ENCODE measurements at regions not wholly inside any gene's neighbourhood (a gene's known extent, or its start where the extent isn't known, plus 50 kb on each side); places are given as distances from the start of the nearest gene placed in this dataset.

DNA sequence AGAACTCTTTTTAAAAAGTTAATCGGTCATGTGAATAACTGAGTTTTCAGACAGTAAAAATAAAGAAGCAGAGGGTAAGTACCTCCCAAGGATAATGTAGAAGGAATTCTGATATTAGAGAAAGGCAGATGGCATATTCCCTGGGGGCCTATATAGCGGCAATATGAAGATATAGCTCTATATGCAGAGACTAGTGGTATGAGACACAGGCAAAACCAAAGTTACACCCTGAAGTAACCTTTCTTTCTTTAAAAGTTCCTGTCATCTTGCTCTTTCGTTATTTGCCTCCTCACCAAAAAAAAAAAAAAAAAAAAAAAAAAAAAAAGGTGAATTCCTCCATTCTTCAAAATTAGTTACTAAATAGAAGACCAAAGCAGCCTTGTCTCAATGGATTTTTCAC lies 76.2 kb upstream of the ARHGAP32 start:
- Histone ChIP-seq H3K4me3 (ENCODE audit: extremely low read depth in 1 of 4, insufficient read depth in 2 of 4, low read depth in 3 of 4, low read length in 4 of 4) (no peak overlapping the region), H3K23ac (ENCODE audit: insufficient read length) (no peak overlapping the region), H3K79me2 (ENCODE audit: control insufficient read depth in 1 of 2, insufficient read depth in 2 of 2, low read length in 2 of 2) (peaks cover 8 to 95% of the 10 kb centered on the region in 2 experiments; a peak in 3 of 4 replicates), H2BK15ac (ENCODE audit: low read length) (no peak overlapping the region), H2AFZ (ENCODE audit: low read length) (no peak overlapping the region), H3K27me3 (replicated peaks in 1 of 4; ENCODE audit: control insufficient read depth in 3 of 4, extremely low read depth in 1 of 4, insufficient read depth in 3 of 4, low read length in 3 of 4) (no peaks in the 10 kb centered on the region), H2BK12ac (ENCODE audit: low read depth, low read length) (no peak overlapping the region), H4K91ac (replicated peaks; ENCODE audit: insufficient read length, low read length) (no peak overlapping the region), H3K14ac (ENCODE audit: insufficient read length) (no peak overlapping the region), H3K23me2 (ENCODE audit: low read depth, low read length) (no peaks in the 10 kb centered on the region), H3K27ac (ENCODE audit: low read depth, low read length) (no peak overlapping the region), H3K9me3 (ENCODE audit: insufficient read depth in 2 of 2, low read depth in 1 of 2, low read length in 1 of 2) (no peaks in the 10 kb centered on the region), H2BK5ac (ENCODE audit: low read depth, low read length) (no peak overlapping the region), H2BK120ac (replicated peaks; ENCODE audit: low read depth, low read length) (no peak overlapping the region), H3K79me1 (ENCODE audit: low read depth, low read length) (peaks cover 6% of the 10 kb centered on the region), H3K9ac (replicated peaks in 1 of 4; ENCODE audit: extremely low read depth in 1 of 4, low read depth in 3 of 4, low read length in 3 of 4) (no peak overlapping the region), H3K4ac (replicated peaks; ENCODE audit: insufficient read length, low read depth, low read length) (no peak overlapping the region), H3K36me3 (ENCODE audit: control insufficient read depth in 2 of 4, insufficient read depth in 4 of 4, low read length in 3 of 4) (no peaks in the 10 kb centered on the region), H3K4me1 (replicated peaks in 1 of 4; ENCODE audit: control insufficient read depth in 3 of 4, insufficient read depth in 4 of 4, low read length in 3 of 4) (peaks cover 0 to 8% (median 3%) of the 10 kb centered on the region in 4 experiments; a peak in 4 of 7 replicates), H4K20me1 (replicated peaks in 1 of 2; ENCODE audit: control insufficient read depth in 1 of 2, insufficient read depth in 2 of 2, low read length in 2 of 2) (peaks cover 0 to 2% of the 10 kb centered on the region in 2 experiments), H3K4me2 (ENCODE audit: insufficient read depth in 1 of 2, low read depth in 2 of 2, low read length in 2 of 2) (no peak overlapping the region), H4K5ac (ENCODE audit: insufficient read length, low read depth, low read length) (no peak overlapping the region), H2BK20ac (ENCODE audit: low read length) (no peak overlapping the region), H2AK5ac (ENCODE audit: low read depth, low read length) (no peak overlapping the region), H3K56ac (replicated peaks; ENCODE audit: insufficient read length, low read depth, low read length) (no peak overlapping the region), H4K8ac (ENCODE audit: extremely low read depth, insufficient read depth, low read length) (no peak overlapping the region), H3K18ac (ENCODE audit: extremely low read depth, low read length) (no peak overlapping the region)
- DNase-seq (ENCODE audit: low read depth in 1 of 2, low spot score in 2 of 2): no peak
- ChIA-PET CTCF (ENCODE audit: partially characterized antibody) (interaction anchor here (0.6 to 1.3 kb wide), 3 partner anchors 12 to 313 kb away, joined by 4 to 8 read pairs (median 4); no protein-coding TSS in a partner anchor), POLR2A (ENCODE audit: partially characterized antibody) (interaction anchor here (1.9 kb wide), 1 partner anchor 10 kb away, joined by 5 read pairs; no protein-coding TSS in a partner anchor)
- no peak for FAIRE-seq
- WGBS, 2 experiments (ENCODE audit: extremely low coverage in 1 of 2, insufficient coverage in 1 of 2, insufficient read length in 1 of 2, insufficient replicate concordance in 2 of 2, low coverage in 1 of 2, low lambda C conversion rate in 2 of 2, missing lambda C conversion rate in 1 of 2): 80% methylated on average over 3 of the region's 3 CpGs; no CpG with 5 or more reads in 1 of the 2 experiments
- TF ChIP-seq TBP (IDR thresholded peaks at IDR 0.05; ENCODE audit: low read depth, low read length) (no peak), ASH2L (IDR thresholded peaks at IDR 0.05; ENCODE audit: low read length) (no peak), GABPA (IDR thresholded peaks at IDR 0.05; ENCODE audit: borderline replicate concordance, insufficient read depth, low read length) (no peak), GTF2F1 (IDR thresholded peaks at IDR 0.05; ENCODE audit: borderline replicate concordance, low read depth, low read length) (no peak), SIX5 (IDR thresholded peaks at IDR 0.05; ENCODE audit: low read depth, low read length) (no peak), BCL11A (IDR thresholded peaks at IDR 0.05; ENCODE audit: low read depth in 2 of 2, low read length in 2 of 2) (no peak), KDM1A (IDR thresholded peaks at IDR 0.05; ENCODE audit: borderline replicate concordance, low read length) (no peak), CBX5 (IDR thresholded peaks at IDR 0.05; ENCODE audit: low read depth, low read length) (no peak), CHD1 (IDR thresholded peaks at IDR 0.05; ENCODE audit: low read depth, low read length) (no peak), TCF12 (IDR thresholded peaks at IDR 0.05; ENCODE audit: low read depth, low read length) (no peak), TAF1 (IDR thresholded peaks at IDR 0.05; ENCODE audit: low read depth, low read length) (no peak), TEAD4 (IDR thresholded peaks at IDR 0.05; ENCODE audit: low read depth, low read length) (no peak), CTBP2 (IDR thresholded peaks at IDR 0.05; ENCODE audit: borderline replicate concordance, insufficient read depth, insufficient read length, low read length) (no peak)
- TF ChIP-seq, protein P1, sequence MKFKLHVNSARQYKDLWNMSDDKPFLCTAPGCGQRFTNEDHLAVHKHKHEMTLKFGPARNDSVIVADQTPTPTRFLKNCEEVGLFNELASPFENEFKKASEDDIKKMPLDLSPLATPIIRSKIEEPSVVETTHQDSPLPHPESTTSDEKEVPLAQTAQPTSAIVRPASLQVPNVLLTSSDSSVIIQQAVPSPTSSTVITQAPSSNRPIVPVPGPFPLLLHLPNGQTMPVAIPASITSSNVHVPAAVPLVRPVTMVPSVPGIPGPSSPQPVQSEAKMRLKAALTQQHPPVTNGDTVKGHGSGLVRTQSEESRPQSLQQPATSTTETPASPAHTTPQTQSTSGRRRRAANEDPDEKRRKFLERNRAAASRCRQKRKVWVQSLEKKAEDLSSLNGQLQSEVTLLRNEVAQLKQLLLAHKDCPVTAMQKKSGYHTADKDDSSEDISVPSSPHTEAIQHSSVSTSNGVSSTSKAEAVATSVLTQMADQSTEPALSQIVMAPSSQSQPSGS (IDR thresholded peaks at IDR 0.05; ENCODE audit: low read length): no peak

Measured in H1 (cell line).